ENCODE measurements at regions not wholly inside any gene's neighbourhood (a gene's known extent, or its start where the extent isn't known, plus 50 kb on each side); places are given as distances from the start of the nearest gene placed in this dataset.

- no peak for DNase-seq
Observed at GRCh38 chr9:38118862-38119438, 49.9 kb upstream of the SHB start.

Measured in activated CD4-positive, alpha-beta T cell treated with anti-CD3 and anti-CD28 coated beads for 1 hour (primary cell).